Right ventricle myocardium inferior (tissue), 1 donor: ENCODE measurements at regions not wholly inside any gene's neighbourhood (a gene's known extent, or its start where the extent isn't known, plus 50 kb on each side); places are given as distances from the start of the nearest gene placed in this dataset.

Source experiments
- ATAC-seq: fragments of 200-7000 bp; cut with Tn5 transposase; one replicate; pipeline ENCODE4 v1.9.1; 2020; ENCODE audit warnings: mild to moderate bottlenecking, moderate library complexity
- DNase-seq: peaks from one replicate; pipeline ENCODE4 v3.0.0; 2021; ENCODE audit errors: missing footprints
- intact Hi-C: fragments of 100-400 bp; cut with DNase I; formaldehyde crosslinking; loops from one replicate; pipeline ENCODE4 v1.11.0; 2022
- donor health status: DM: no; HTN: yes; CAD: no; lungs with severe emphysema.

- no peak for DNase-seq
- intact Hi-C loops = no loop called here
- no peak for ATAC-seq
Measured at GRCh38 chr10:58451193-58451889, 61.3 kb upstream of the BICC1 start.

GRCh38 chr10:58453105-58453504 is 59.6 kb upstream of the BICC1 start:
- ATAC-seq (peak; percentile 47), DNase-seq (no peak)
- intact Hi-C loops = no loop called here

DNA sequence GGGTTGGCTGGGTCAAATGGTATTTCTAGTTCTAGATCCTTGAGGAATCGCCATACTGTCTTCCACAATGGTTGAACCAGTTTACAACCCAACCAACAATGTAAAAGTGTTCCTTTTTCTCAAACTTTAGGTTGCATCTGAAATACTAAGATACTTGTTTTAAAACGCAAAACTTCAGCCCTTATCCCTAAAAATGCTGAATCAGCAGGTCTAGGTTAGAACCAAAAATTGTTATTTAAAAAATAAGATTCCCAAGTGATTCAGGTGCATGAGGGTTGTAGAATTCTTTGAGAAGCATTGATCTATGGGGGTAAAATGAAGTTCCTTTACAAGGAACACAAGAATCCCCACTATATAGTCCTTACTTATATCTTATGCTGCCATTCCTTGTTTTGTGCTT is 56.5 kb upstream of the BICC1 start:
- ATAC-seq (no peak), DNase-seq (no peak)
- intact Hi-C loops = no loop called here

DNA sequence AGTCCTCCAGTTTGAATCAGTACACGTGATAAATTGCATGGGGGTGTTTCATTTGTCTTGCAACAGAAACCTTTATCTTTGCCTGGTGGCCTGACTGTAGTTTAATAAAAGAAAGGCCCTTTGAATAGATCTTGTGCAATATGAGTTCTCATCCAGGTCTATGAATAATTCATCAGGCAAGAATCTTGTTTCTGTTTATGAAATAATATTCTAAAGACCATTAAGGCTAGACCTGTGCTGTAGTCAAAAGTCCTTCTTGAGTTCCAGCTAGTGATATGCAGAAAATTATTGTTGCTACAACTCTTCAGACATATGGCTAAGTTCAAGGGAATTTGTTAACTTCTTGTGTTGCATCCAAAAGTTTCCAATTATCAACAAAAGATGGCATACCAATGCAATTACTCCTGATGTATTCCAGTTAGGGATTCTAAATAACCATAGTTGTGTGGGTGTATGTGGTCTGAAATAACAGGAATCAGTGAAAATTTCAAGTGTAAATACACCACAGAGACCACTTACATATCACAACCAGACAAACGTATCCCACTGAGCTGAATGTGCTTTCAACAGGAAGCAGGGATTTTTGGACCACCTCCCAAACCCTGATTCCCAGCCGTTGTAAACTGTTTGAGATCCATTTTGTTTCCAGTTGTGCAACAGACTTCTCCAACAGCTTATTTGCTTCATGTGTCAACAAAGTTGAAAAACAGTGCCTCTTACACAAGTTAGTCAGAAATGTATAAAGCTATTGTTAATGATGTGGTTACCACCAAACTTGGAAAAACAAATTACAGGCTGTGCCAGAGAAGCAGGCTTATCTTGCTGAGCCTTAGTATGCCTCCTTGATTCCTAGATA is 54.7 kb upstream of the BICC1 start:
- no peak for DNase-seq
- intact Hi-C loops = no loop called here
- ATAC-seq = peak; percentile 90

- ATAC-seq (no peak), DNase-seq (no peak)
- intact Hi-C loops = no loop called here
Measured at GRCh38 chr10:58459069-58459468, 53.6 kb upstream of the BICC1 start.

DNA sequence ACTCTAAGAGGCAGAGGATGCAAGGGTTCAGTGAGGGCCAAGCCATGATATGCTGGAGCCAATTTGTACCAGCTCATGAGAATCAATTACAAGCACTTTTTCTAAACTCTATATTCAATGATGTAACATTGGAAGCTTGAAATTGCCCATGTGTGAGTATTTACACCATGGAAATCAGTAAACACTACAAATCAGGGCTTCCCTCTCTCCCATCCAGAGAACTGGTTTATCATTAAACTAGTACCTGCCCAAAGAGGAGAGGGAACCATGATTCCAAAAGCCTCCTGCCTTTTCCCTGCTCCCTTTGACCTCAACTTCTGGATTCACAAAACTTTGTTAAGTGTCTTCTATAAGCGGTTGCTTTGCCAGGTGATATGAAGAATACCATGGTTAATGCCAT is 52.5 kb upstream of the BICC1 start:
- no peak for DNase-seq
- ATAC-seq = no peak
- intact Hi-C loops = no loop called here

- intact Hi-C loops = no loop called here
- ATAC-seq = no peak
- no peak for DNase-seq
Measured at GRCh38 chr10:58462863-58463507, 49.7 kb upstream of the BICC1 start.
